Neural cell (in vitro differentiated cells): ENCODE measurements at regions not wholly inside any gene's neighbourhood (a gene's known extent, or its start where the extent isn't known, plus 50 kb on each side); places are given as distances from the start of the nearest gene placed in this dataset.
"Not testable (repeated sequence)": the region's sequence is repeated elsewhere in the genome, so short reads cannot be mapped to it uniquely, and the experiment has no call there.

Experiments
- H2AFZ ChIP-seq: fragments of 200-600, 300-800 bp; sonication (generic), shearing (Covaris generic); 2 replicates; pipeline ENCODE4 v1.6.0; 2014; ENCODE audit warnings: low read depth, mild to moderate bottlenecking, antibody characterized with exemption, low read length, moderate library complexity
- H3F3A ChIP-seq: fragments of 200-600 bp; shearing (Covaris generic); 2 replicates; pipeline ENCODE4 v1.6.1; 2016; ENCODE audit warnings: mild to moderate bottlenecking, moderate library complexity, mixed read lengths, antibody characterized with exemption, low read length; ENCODE audit not compliant: insufficient read depth, poor library complexity, severe bottlenecking
- H3K27ac ChIP-seq: fragments of 200-600, 300-800 bp; sonication (generic), shearing (Covaris generic); 2 replicates; pipeline ENCODE4 v1.5.1; 2014; ENCODE audit warnings: mild to moderate bottlenecking, low read length, moderate library complexity
- H3K27me3 ChIP-seq: fragments of 300-800, 200-600 bp; sonication (generic), shearing (Covaris generic); 2 replicates; pipeline ENCODE4 v1.6.0; 2014; ENCODE audit warnings: mild to moderate bottlenecking, low read depth, low read length, moderate library complexity; ENCODE audit not compliant: insufficient read depth
- H3K36me3 ChIP-seq: fragments of 300-800, 200-600 bp; sonication (generic), shearing (Covaris generic); 2 replicates; pipeline ENCODE4 v1.5.1; 2014; ENCODE audit warnings: mild to moderate bottlenecking, antibody characterized with exemption, low read length, moderate library complexity; ENCODE audit not compliant: insufficient read depth
- H3K4me2 ChIP-seq: fragments of 300-800, 200-600 bp; sonication (generic), shearing (Covaris generic); 2 replicates; pipeline ENCODE4 v1.6.0; 2014; ENCODE audit warnings: mild to moderate bottlenecking, low read length
- H3K4me3 ChIP-seq: fragments of 300-800, 200-600 bp; sonication (generic), shearing (Covaris generic); 2 replicates; pipeline ENCODE4 v1.5.1; 2014; ENCODE audit warnings: mild to moderate bottlenecking, low read length, moderate library complexity
- H3K79me2 ChIP-seq: fragments of 200-600 bp; shearing (Covaris generic); replicated peaks from 2 replicates; pipeline ENCODE4 v1.6.0; 2014; ENCODE audit warnings: mild to moderate bottlenecking, low read length, moderate library complexity; ENCODE audit not compliant: insufficient read depth
- H3K9ac ChIP-seq: fragments of 300-800, 200-600 bp; sonication (generic), shearing (Covaris generic); 2 replicates; pipeline ENCODE4 v1.6.1; 2016; ENCODE audit warnings: mild to moderate bottlenecking, low read length, mixed read lengths
- H3K9me2 ChIP-seq: fragments of 200-600 bp; shearing (Covaris generic); 2 replicates; pipeline ENCODE4 v1.6.1; 2016; ENCODE audit warnings: mild to moderate bottlenecking, low read length, mixed read lengths; ENCODE audit not compliant: insufficient read depth
- H3K9me3 ChIP-seq: fragments of 200-600, 300-800 bp; sonication (generic), shearing (Covaris generic); 2 replicates; pipeline ENCODE4 v1.6.1; 2016; ENCODE audit warnings: mild to moderate bottlenecking, mixed run types, low read length, moderate library complexity, mixed read lengths
- H4K20me1 ChIP-seq: fragments of 200-600 bp; shearing (Covaris generic); 2 replicates; pipeline ENCODE4 v1.6.1; 2016; ENCODE audit warnings: mild to moderate bottlenecking, mixed run types; ENCODE audit not compliant: insufficient read depth
- CTCF ChIP-seq: fragments of 450-650 bp; IDR thresholded peaks from 2 replicates; pipeline ENCODE4 v1.5.1; 2014; ENCODE audit warnings: antibody characterized with exemption, mild to moderate bottlenecking, moderate library complexity; ENCODE audit not compliant: poor library complexity, severe bottlenecking
- EP300 ChIP-seq: fragments of 450-650 bp; conservative IDR thresholded peaks from 2 replicates; pipeline ENCODE4 v1.6.1; 2014; ENCODE audit warnings: antibody characterized with exemption, mild to moderate bottlenecking, moderate library complexity; ENCODE audit not compliant: poor library complexity, severe bottlenecking
- EZH2 ChIP-seq: fragments of 200-600, 300-800 bp; shearing (Covaris generic), sonication (generic); IDR thresholded peaks from 2 replicates; pipeline ENCODE4 v1.6.1; 2014; ENCODE audit warnings: antibody characterized with exemption, low read length, borderline replicate concordance, mild to moderate bottlenecking; ENCODE audit not compliant: insufficient read depth, poor library complexity, severe bottlenecking
- MXI1 ChIP-seq: fragments of 450-650 bp; conservative IDR thresholded peaks from 2 replicates; pipeline ENCODE4 v1.6.1; 2014; ENCODE audit warnings: antibody characterized with exemption, mild to moderate bottlenecking; ENCODE audit not compliant: poor library complexity, severe bottlenecking
- POLR2AphosphoS5 ChIP-seq: IDR thresholded peaks from 2 replicates; pipeline ENCODE4 v1.6.1; 2012
- RAD21 ChIP-seq: fragments of 450-650 bp; conservative IDR thresholded peaks from 2 replicates; pipeline ENCODE4 v1.6.1; 2014; ENCODE audit warnings: antibody characterized with exemption, mild to moderate bottlenecking, moderate library complexity
- REST ChIP-seq: IDR thresholded peaks from 2 replicates; pipeline ENCODE4 v1.6.1; 2012; ENCODE audit warnings: borderline replicate concordance
- SMC3 ChIP-seq: fragments of 450-650 bp; conservative IDR thresholded peaks from 2 replicates; pipeline ENCODE4 v1.6.1; 2014; ENCODE audit warnings: antibody characterized with exemption, mild to moderate bottlenecking, moderate library complexity; ENCODE audit not compliant: poor library complexity
- TAF1 ChIP-seq: IDR thresholded peaks from 2 replicates; pipeline ENCODE4 v1.6.1; 2012; ENCODE audit warnings: low read depth

GRCh38 chr7:29647020-29647654 lies 83.5 kb downstream of the PRR15 start:
- H2AFZ ChIP-seq, result no peak overlapping the region
- H4K20me1 ChIP-seq, result no peaks in the 10 kb centered on the region
- no peaks in the 10 kb centered on the region for H3K79me2 ChIP-seq
- TF ChIP-seq REST (no peak), EP300 (no peak), POLR2AphosphoS5 (no peak), SMC3 (no peak), EZH2 (no peak), RAD21 (no peak), MXI1 (no peak), TAF1 (no peak), CTCF (no peak)
- H3K9me2 ChIP-seq, result no peaks in the 10 kb centered on the region
- no peak overlapping the region for H3K9ac ChIP-seq
- no peaks in the 10 kb centered on the region for H3F3A ChIP-seq
- H3K27me3 ChIP-seq, result no peaks in the 10 kb centered on the region
- no peak overlapping the region for H3K27ac ChIP-seq
- no peak overlapping the region for H3K4me3 ChIP-seq
- H3K36me3 ChIP-seq, result no peaks in the 10 kb centered on the region
- H3K9me3 ChIP-seq, result no peaks in the 10 kb centered on the region
- no peak overlapping the region for H3K4me2 ChIP-seq

GRCh38 chr7:29647691-29648210 lies 84.1 kb downstream of the PRR15 start:
- not testable (repeated sequence) for H3K4me2 ChIP-seq, H3K9me3 ChIP-seq, H3K36me3 ChIP-seq, H3K9me2 ChIP-seq, H4K20me1 ChIP-seq, H3K9ac ChIP-seq, H3F3A ChIP-seq, H3K27ac ChIP-seq, H3K27me3 ChIP-seq, H3K4me3 ChIP-seq, H2AFZ ChIP-seq, H3K79me2 ChIP-seq
